NOMO-1 (cell line): ENCODE measurements at regions not wholly inside any gene's neighbourhood (a gene's known extent, or its start where the extent isn't known, plus 50 kb on each side); places are given as distances from the start of the nearest gene placed in this dataset.

Source experiments
- DNase-seq, 2 experiments: peaks; one replicate each; lab custom pipeline; 2025; ENCODE audit not compliant: unreplicated experiment in 2 of 2; lab: John Stamatoyannopoulos, UW

- DNase-seq, result no peak
Observed at GRCh38 chr3:70421506-70421905, 109.1 kb upstream of the MDFIC2 start.

- DNase-seq, result no peak
Observed at GRCh38 chr3:70409018-70409417, 96.6 kb upstream of the MDFIC2 start.

- DNase-seq, result no peak
Observed at GRCh38 chr3:70400194-70400593, 87.8 kb upstream of the MDFIC2 start.

DNA sequence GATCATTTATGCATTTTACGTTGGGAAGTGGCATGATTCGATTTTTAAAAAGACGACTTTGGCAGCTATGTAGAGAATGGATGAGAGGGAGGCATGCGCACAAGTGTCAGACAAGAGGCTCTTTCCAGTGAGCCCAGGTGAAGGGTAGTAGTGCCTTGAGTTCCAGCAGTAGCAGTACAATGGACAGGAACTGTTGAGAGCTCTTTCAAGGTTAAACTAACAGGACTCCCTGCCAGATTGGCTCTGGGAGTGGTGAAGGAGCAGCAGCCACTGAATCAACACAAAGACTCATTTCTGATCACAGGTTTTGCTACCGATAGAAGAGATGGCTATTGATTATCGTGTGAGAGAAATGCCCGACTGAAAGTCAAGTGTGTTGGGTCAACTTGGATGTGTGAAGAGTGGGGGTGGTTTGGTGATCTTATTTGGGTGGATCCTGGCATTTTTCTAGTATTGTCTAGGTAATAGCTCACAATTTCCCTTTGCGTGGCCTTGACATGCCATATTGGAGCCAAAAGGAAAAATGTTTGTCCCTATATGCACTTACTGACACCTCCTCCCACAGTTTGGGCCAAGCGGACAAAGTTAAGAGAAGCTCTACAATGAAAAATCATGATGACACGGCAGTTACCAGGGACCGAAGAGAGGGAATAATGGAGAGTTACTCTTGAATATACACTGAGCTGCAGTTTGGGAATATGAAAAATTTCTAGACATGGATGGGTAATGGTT is 81.6 kb upstream of the MDFIC2 start:
- DNase-seq, result no peak

- DNase-seq, result no peak
Observed at GRCh38 chr3:70392227-70392626, 79.8 kb upstream of the MDFIC2 start.

DNA sequence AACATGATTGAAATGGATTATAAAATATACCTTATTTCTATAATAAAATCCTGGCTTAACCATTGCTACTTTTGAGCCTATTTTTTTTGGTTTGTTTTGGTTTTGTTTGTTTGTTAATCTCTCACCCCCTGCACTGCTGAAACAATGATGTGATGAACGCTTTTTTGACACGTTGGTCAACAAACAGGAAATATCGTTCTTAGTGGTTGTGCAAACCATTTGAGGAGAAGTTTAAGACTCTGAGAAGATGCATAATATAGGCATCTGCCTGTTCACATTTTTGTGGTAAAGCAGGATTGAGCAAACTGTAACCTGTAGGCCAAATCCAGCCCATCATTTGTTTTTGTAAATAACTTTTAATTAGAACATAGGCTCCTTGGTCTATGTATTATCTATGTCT is 75.5 kb upstream of the MDFIC2 start:
- DNase-seq, result no peak

DNA sequence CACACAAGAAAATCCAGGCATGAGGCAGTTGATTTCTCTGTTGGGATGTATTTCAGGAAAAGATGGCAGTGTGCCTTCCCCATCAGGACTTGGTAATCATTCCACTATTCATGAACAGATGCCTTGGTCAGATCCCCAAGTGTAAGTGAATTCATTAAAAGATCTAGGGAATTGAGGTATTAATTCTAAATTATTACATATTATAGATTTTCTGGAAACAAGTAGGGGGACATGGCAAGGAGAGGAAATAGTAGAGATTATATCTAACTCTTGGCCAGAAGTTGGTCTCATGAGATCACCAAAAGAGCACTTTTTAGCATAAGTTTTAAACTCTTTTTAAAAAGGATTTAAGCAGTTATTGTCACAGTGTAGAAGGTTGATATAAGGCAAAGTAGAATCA is 74.4 kb upstream of the MDFIC2 start:
- no peak for DNase-seq

DNA sequence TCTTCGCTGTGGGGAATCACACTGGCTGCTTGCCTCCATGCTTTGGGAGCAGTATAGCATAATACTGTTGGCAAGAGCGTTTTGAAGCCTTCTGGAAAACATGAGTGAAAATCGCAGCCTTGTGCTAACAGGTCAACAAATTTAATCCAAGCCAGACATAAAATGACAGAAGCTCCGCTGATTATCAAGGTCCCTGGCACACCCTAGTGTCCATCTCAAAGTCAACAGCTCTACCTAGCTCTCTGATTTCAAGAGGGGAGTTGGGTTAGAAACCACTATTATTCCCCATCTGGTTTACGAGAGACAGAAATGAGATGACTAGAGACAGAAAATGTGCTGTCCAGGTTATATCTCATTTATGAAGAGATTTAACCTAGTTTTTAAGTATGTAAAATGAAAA is 73.6 kb upstream of the MDFIC2 start:
- no peak for DNase-seq

GRCh38 chr3:70383360-70383831 is 71.0 kb upstream of the MDFIC2 start:
- no peak for DNase-seq

GRCh38 chr3:70374179-70374578 is 61.7 kb upstream of the MDFIC2 start:
- DNase-seq, result no peak
